C4-2B (cell line): ENCODE measurements at regions not wholly inside any gene's neighbourhood (a gene's known extent, or its start where the extent isn't known, plus 50 kb on each side); places are given as distances from the start of the nearest gene placed in this dataset.

Source experiments
- ZFX ChIP-seq: fragments of 450-650 bp; IDR thresholded peaks from 2 replicates; pipeline ENCODE4 v1.6.1; 2017
- TF ChIP-seq, protein P1 (sequence below): fragments of 450-650 bp; conservative IDR thresholded peaks from 2 replicates; pipeline ENCODE4 v1.5.1; 2017; ENCODE audit warnings: mild to moderate bottlenecking

DNA sequence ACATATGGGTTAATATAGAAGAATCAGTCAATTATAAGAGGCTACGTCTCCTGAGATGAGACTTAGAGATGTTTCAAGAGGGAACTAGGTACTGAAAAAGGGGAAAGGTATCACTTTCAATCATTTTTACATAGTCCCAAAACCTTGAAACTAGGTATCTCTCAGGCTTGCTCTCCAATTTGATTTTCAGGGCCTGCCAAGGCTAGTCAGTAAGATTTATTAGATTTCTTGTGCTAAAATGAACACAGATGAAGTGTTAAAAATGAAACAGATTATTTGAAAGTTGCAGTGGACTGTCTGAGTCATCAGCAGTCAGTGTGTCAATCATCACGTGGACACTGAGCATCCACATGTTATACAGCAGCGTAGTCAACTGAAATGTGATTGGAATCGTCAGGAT lies 591.1 kb downstream of the DTWD2 start:
- TF ChIP-seq, protein P1, sequence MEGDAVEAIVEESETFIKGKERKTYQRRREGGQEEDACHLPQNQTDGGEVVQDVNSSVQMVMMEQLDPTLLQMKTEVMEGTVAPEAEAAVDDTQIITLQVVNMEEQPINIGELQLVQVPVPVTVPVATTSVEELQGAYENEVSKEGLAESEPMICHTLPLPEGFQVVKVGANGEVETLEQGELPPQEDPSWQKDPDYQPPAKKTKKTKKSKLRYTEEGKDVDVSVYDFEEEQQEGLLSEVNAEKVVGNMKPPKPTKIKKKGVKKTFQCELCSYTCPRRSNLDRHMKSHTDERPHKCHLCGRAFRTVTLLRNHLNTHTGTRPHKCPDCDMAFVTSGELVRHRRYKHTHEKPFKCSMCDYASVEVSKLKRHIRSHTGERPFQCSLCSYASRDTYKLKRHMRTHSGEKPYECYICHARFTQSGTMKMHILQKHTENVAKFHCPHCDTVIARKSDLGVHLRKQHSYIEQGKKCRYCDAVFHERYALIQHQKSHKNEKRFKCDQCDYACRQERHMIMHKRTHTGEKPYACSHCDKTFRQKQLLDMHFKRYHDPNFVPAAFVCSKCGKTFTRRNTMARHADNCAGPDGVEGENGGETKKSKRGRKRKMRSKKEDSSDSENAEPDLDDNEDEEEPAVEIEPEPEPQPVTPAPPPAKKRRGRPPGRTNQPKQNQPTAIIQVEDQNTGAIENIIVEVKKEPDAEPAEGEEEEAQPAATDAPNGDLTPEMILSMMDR, result no peak
- no peak for TF ChIP-seq ZFX
